ENCODE measurements at regions not wholly inside any gene's neighbourhood (a gene's known extent, or its start where the extent isn't known, plus 50 kb on each side); places are given as distances from the start of the nearest gene placed in this dataset.
"Not testable (repeated sequence)": the region's sequence is repeated elsewhere in the genome, so short reads cannot be mapped to it uniquely, and the experiment has no call there.

DNA sequence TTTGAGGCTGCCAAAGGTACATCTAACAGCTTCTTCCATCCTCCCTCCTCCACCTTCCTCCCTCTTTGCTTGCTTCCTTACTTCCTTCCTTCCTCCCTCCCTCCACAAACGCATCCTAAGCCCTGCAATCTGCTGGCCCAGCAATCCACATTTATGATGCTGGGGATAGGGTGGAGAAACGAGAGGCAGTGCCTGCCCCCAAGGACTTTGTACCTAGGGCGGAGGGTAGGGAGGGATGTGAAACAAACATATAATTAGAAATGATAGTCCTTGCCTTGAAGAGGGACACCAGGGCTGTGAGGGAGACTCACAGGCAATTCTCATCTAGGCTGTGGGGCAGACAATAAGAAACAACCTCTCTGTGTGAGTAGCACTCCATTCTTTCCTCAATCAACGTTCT lies 188.3 kb downstream of the ANKRD30B start:
- no peak for DNase-seq (ENCODE audit: low spot score)

- no peak for DNase-seq (ENCODE audit: low spot score)
These were observed 189.3 kb downstream of the ANKRD30B start for GRCh38 chr18:14937271-14937670.

GRCh38 chr18:14939141-14939540 lies 191.2 kb downstream of the ANKRD30B start:
- no peak for DNase-seq (ENCODE audit: low spot score)

- not testable (repeated sequence) for DNase-seq (ENCODE audit: low spot score)
These were observed 192.1 kb downstream of the ANKRD30B start for GRCh38 chr18:14940106-14940505.

DNA sequence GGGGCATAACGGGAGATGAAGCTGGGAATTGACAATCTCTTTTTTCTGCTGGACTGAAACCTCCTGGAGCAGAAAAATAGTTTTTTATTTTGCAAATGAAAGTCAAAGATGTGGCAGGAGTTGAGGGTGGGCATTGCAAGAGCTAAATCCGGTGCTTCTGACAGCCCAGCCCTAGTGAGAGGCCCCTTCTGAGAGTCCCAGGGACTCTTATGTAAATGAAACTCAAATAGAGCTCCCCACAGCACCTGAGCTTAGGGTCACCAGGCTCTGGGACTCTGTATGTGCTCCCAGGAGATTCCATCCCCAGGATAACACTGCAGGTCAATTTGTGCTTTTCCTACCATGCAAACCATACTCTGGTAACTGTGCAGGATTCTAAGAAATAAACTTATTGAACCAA lies 192.8 kb downstream of the ANKRD30B start:
- no peak for DNase-seq (ENCODE audit: low spot score)

- no peak for DNase-seq (ENCODE audit: low spot score)
These were observed 193.3 kb downstream of the ANKRD30B start for GRCh38 chr18:14941256-14941655.

GRCh38 chr18:14941792-14942191 lies 193.8 kb downstream of the ANKRD30B start:
- DNase-seq (ENCODE audit: low spot score): no peak

DNA sequence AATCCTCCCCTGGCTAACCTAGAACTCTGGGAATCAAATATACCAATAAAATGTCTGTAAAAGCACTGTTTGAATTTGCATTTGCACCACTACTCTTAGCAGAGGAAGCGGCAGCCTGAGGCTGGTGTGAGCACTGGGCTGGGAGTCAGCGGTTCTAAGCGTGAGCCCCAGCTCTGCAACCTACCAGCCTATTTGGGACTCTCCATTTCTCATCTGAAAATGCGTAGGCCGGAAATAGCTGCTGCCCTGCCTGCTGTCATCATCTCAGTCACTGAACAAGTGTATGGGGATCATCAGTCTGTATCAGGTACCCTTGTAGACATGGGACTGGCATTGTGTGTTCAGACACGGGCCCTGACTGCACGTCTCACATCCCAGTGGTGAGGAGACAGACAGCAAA lies 194.3 kb downstream of the ANKRD30B start:
- no peak for DNase-seq (ENCODE audit: low spot score)

GRCh38 chr18:14943486-14943885 lies 195.5 kb downstream of the ANKRD30B start:
- no peak for DNase-seq (ENCODE audit: low spot score)

GRCh38 chr18:14943967-14944636 lies 196.1 kb downstream of the ANKRD30B start:
- no peak for DNase-seq (ENCODE audit: low spot score)

- DNase-seq (ENCODE audit: low spot score): no peak
These were observed 196.9 kb downstream of the ANKRD30B start for GRCh38 chr18:14944838-14945237.

DNA sequence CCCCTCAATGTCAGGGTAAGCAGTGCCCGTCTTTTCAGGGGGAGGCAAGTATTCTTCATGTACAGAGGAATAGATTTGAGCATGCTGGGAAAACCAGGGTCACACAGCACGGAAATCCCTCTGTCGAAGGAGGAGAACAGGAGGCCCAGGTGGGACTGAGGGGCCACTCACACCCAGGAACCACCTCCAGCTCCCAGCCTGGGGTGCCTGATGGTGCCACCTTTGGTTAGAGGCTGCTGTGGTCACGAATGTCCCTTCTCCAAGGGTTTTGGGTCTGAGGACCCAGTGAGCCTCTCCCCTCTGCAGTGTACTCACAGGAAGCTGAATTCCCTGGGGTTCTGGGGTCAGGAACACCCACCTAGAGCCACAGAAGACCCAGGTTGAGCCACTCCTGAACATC lies 197.3 kb downstream of the ANKRD30B start:
- no peak for DNase-seq (ENCODE audit: low spot score)

- no peak for DNase-seq (ENCODE audit: low spot score)
These were observed 198.0 kb downstream of the ANKRD30B start for GRCh38 chr18:14945984-14946383.

DNA sequence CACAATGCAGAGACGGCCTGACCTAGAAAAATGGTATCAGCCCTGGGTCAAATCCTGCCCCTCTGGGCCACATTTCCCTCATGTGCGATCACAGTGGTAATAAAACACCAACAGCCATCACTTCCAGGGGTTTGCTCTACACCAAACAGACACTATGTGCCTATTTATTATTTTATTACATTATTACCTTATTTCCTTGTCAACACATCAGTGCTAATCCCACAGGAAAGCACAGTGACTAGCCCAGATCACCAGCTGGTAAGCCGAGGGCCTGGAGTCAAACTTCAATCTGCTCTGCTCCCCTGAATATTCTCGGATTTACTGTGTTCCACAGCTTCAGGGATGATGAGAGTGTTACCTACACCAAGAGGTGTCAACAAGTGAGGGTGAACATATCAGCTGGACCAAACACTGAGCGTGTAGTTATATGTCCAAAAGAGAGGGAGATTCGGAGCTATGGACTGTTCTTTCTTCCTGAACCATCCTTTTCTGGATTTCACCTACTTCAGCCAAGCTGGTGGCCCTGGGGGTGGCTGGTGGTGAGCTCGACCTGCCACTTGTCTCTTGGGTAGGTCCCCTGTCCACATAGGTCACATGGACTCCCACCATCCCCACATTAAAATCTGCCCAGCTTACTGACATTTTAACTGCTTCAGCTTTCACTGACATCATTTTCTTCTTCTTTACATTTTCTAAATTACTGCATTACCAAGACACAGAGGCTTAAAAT lies 198.9 kb downstream of the ANKRD30B start:
- not testable (repeated sequence) for DNase-seq (ENCODE audit: low spot score)

DNA sequence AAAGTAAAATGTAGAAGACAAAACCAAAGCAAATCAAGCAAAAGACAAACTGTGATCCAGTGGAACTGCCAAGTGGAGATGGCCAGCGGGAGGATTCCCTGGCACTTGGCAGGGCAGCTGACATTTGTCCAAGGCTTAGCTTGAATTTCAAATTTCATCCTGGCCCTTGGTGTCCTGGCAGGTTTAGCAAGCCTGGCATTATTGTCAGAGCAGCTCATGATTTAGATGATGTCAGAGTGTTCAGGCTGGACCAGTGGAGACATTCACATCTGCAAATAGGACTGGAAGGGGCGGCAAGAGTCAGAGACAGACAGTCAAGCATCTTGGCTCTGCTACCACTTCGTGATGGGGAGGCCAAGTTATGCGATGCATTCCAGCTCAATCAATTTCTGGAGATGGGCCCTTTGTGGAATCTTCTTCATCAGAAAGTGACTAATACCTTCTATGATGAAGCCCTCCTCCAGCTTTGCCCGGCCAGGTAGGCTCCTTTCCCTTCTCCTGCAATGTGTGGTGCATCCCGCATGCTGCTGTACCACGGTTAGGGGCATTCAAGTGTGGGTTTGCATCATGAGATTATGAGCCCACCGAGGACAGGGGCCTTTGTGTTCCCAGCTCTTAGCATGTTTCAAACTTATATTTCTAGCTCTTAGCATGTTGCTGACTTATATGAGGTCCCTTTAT lies 199.7 kb downstream of the ANKRD30B start:
- DNase-seq (ENCODE audit: low spot score): no peak

GRCh38 chr18:14948163-14948540 lies 200.2 kb downstream of the ANKRD30B start:
- DNase-seq (ENCODE audit: low spot score): no peak

GRCh38 chr18:14949800-14950664 lies 202.1 kb downstream of the ANKRD30B start:
- no peak for DNase-seq (ENCODE audit: low spot score)

DNA sequence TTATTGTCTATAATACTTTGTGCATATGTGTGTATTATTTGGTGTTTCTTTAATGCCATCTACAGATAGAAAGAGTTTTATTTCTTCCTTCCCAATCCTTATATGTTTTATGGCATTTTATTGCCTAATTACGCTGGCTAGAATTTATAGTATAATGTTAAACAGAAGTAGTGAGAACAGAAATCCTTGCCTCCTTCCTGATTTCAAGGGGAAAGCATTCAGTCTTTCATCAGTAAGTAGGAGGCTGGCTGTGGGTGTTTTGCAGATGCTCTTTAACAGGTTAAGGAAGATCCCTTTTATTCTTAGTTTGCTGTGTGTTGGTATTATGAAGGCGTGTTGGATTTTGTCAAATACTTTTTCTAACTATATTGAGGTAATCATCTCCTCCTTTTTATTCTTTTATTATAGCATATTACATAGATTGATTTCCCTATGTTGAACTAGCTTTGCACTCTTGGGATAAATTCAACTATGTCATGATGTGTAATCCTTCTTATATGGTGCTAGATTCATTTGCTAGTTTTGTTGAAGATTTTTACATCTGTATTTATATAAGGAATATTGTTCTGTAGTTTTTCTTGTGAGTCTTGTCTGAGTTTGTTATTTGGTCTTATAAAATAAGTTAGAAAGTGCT lies 204.6 kb downstream of the ANKRD30B start:
- DNase-seq (ENCODE audit: low spot score): not testable (repeated sequence)

DNA sequence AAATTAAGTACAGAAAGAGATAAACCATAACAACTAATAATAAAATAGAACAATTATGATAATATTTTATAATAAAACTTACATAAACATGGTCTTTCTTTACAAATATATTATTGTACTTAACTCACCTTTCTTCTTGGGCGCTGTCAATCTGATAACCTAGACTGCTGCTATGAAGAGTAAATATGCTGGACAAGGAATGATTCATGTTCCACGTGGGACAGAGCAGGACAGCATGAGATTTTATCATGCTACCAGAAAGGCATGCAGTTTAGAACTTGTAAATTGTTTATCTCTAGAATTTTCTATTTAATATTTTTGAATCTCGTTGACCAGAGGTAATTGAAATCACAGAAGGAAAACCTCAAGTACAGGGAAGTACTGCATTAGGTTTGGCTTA lies 210.7 kb downstream of the ANKRD30B start:
- no peak for DNase-seq (ENCODE audit: low spot score)

DNA sequence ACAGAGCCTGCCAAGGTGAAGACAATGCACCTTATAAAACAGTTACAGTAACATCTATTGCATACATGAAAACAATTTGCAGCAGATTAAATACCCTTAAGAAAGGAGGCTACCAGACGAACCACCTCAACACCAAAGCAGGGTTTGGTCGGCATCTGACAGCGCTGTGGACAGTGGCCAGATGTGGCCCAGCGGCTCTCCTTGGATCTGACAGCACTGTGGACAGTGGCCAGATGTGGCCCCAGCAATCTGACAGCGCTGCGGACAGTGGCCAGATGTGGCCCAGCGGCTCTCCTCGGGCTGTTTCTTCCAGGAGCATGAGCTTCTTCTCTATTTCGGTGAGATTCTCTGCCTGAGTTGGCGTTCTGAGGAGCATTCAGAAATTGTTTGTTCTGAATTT lies 211.6 kb downstream of the ANKRD30B start:
- DNase-seq (ENCODE audit: low spot score): no peak

DNA sequence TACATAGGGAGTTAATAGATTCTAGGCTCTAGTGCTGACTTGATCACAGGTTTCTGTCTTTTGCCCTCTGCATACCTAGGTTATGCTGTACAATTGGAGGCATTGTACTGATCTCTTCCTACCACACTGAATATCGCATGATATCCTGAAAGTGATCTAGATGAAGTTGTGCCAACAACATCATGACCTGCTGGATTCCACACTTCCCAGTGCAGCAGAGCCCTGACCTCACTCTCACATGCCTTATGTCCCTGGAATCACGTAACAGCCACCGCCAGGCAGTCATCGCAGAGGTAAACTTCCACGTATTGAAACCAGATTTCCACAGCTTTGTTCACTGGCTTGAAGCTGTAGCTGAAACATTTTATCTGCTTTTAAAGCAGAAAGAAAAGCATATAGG lies 214.0 kb downstream of the ANKRD30B start:
- no peak for DNase-seq (ENCODE audit: low spot score)

- DNase-seq (ENCODE audit: low spot score): no peak
These were observed 214.7 kb downstream of the ANKRD30B start for GRCh38 chr18:14962626-14963025.

Measured in HuH-7 (cell line).